ENCODE measurements at regions not wholly inside any gene's neighbourhood (a gene's known extent, or its start where the extent isn't known, plus 50 kb on each side); places are given as distances from the start of the nearest gene placed in this dataset.

DNA sequence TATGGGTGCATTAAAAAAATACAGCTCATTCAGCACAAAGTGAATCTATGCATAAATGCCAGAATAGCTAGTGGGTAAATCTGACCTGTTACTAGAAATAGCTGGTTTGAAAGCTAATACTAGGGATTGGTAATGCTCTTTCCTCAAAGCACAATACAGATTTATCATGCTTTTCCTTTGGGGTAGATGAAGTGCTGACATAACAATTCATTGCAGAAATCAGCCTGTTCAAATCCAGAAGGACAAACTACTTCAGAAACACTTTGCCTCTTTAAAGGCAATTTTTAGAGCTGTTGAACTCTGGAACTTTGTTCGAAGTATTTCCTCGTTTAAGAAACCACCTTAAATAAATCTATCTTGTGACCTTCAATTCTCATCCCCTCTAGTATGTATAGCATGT is 957.9 kb downstream of the ARAP2 start:
- TF ChIP-seq CTCF (IDR thresholded peaks at IDR 0.05) (no peak), POLR2A (IDR thresholded peaks at IDR 0.05) (no peak)

All from right lobe of liver (tissue), 4 donors.